ENCODE measurements at regions not wholly inside any gene's neighbourhood (a gene's known extent, or its start where the extent isn't known, plus 50 kb on each side); places are given as distances from the start of the nearest gene placed in this dataset.
"Not testable (repeated sequence)": the region's sequence is repeated elsewhere in the genome, so short reads cannot be mapped to it uniquely, and the experiment has no call there.

GRCh38 chr3:194250098-194251002 lies 100.8 kb downstream of the CPN2 start:
- no peak for DNase-seq

- no peak for DNase-seq
Observed at GRCh38 chr3:194251007-194251406, 100.1 kb downstream of the CPN2 start.

- DNase-seq, result no peak
Observed at GRCh38 chr3:194251461-194251860, 99.7 kb downstream of the CPN2 start.

GRCh38 chr3:194251891-194252560 lies 99.1 kb downstream of the CPN2 start:
- no peak for DNase-seq

GRCh38 chr3:194253270-194253669 lies 97.9 kb downstream of the CPN2 start:
- DNase-seq, result no peak

- DNase-seq, result no peak
Observed at GRCh38 chr3:194254040-194254439, 97.1 kb downstream of the CPN2 start.

- DNase-seq, result peak; percentile 56
Observed at GRCh38 chr3:194255252-194256039, 95.7 kb downstream of the CPN2 start.

GRCh38 chr3:194256040-194256945 lies 94.8 kb downstream of the CPN2 start:
- no peak for DNase-seq

GRCh38 chr3:194257151-194257621 lies 93.9 kb downstream of the CPN2 start:
- no peak for DNase-seq

GRCh38 chr3:194257916-194258668 lies 93.0 kb downstream of the CPN2 start:
- DNase-seq, result no peak

GRCh38 chr3:194259982-194260766 lies 91.0 kb downstream of the CPN2 start:
- DNase-seq, result no peak

- DNase-seq, result no peak
Observed at GRCh38 chr3:194261581-194262063, 89.5 kb downstream of the CPN2 start.

- no peak for DNase-seq
Observed at GRCh38 chr3:194262176-194262924, 88.8 kb downstream of the CPN2 start.

GRCh38 chr3:194262925-194263305 lies 88.2 kb downstream of the CPN2 start:
- DNase-seq, result no peak

GRCh38 chr3:194264631-194265504 lies 86.3 kb downstream of the CPN2 start:
- not testable (repeated sequence) for DNase-seq

- no peak for DNase-seq
Observed at GRCh38 chr3:194265505-194265892, 85.6 kb downstream of the CPN2 start.

GRCh38 chr3:194265996-194266964 lies 84.8 kb downstream of the CPN2 start:
- no peak for DNase-seq

Data from activated naive CD4-positive, alpha-beta T cell treated with anti-CD3 and anti-CD28 coated beads, Interleukin-2, amount 50 U/mL, for 16 hours (primary cell).